ENCODE measurements at regions not wholly inside any gene's neighbourhood (a gene's known extent, or its start where the extent isn't known, plus 50 kb on each side); places are given as distances from the start of the nearest gene placed in this dataset.

- TF ChIP-seq EZH2 (IDR thresholded peaks at IDR 0.05; ENCODE audit: insufficient read depth, poor library complexity, severe bottlenecking) (no peak), EZH2phosphoT487 (IDR thresholded peaks at IDR 0.05; ENCODE audit: insufficient read depth, low read depth) (no peak)
Measured at GRCh38 chr3:182238126-182238525, 526.4 kb downstream of the SOX2 start.

Measured in GM23248 (cell line).